SU-DHL-6 (cell line): ENCODE measurements at regions not wholly inside any gene's neighbourhood (a gene's known extent, or its start where the extent isn't known, plus 50 kb on each side); places are given as distances from the start of the nearest gene placed in this dataset.

Source experiments
- H2AFZ ChIP-seq: fragments of 200-600 bp; sonication (generic); 2 replicates; pipeline ENCODE4 v1.6.1; 2014; ENCODE audit warnings: low read depth, mild to moderate bottlenecking, moderate library complexity, mixed read lengths, antibody characterized with exemption, low read length; ENCODE audit not compliant: severe bottlenecking
- H3F3A ChIP-seq: fragments of 200-600 bp; shearing (Covaris generic); 2 replicates; pipeline ENCODE4 v1.6.0; 2016; ENCODE audit warnings: antibody characterized with exemption, mild to moderate bottlenecking; ENCODE audit not compliant: insufficient read depth
- H3K27ac ChIP-seq: fragments of 200-600 bp; sonication (generic); 2 replicates; pipeline ENCODE4 v1.5.1; 2016; ENCODE audit warnings: low read depth, mild to moderate bottlenecking, low read length, moderate library complexity, mixed read lengths
- H3K27me3 ChIP-seq: fragments of 200-600 bp; sonication (generic), shearing (Covaris generic); 2 replicates; pipeline ENCODE4 v1.6.0; 2014; ENCODE audit warnings: mild to moderate bottlenecking, low read length
- H3K36me3 ChIP-seq: fragments of 200-600 bp; sonication (generic); 2 replicates; pipeline ENCODE4 v1.6.1; 2014; ENCODE audit warnings: mild to moderate bottlenecking, low read length, mixed read lengths
- H3K4me2 ChIP-seq: fragments of 300-600, 200-600 bp; shearing (Covaris generic), sonication (generic); 2 replicates; pipeline ENCODE4 v1.6.0; 2014; ENCODE audit warnings: low read length, low read depth, mild to moderate bottlenecking; ENCODE audit not compliant: poor library complexity, severe bottlenecking
- H3K4me3 ChIP-seq: fragments of 200-600 bp; sonication (generic); 2 replicates; pipeline ENCODE4 v1.5.1; 2014; ENCODE audit warnings: antibody characterized with exemption, low read length, mild to moderate bottlenecking, mixed read lengths; ENCODE audit not compliant: insufficient read depth, poor library complexity, severe bottlenecking
- H3K79me2 ChIP-seq: fragments of 200-600 bp; sonication (generic); 2 replicates; pipeline ENCODE4 v1.6.1; 2014; ENCODE audit warnings: mild to moderate bottlenecking, low read length, moderate library complexity; ENCODE audit not compliant: insufficient read depth
- H3K9ac ChIP-seq: fragments of 200-600 bp; sonication (generic); 2 replicates; pipeline ENCODE4 v1.7.0; 2014; ENCODE audit warnings: mild to moderate bottlenecking, low read length
- H3K9me2 ChIP-seq: fragments of 200-600 bp; sonication (generic); replicated peaks from 2 replicates; pipeline ENCODE4 v1.6.1; 2014; ENCODE audit warnings: low read length; ENCODE audit not compliant: insufficient read depth
- H3K9me3 ChIP-seq: fragments of 200-600 bp; sonication (generic); 2 replicates; pipeline ENCODE4 v1.6.1; 2014; ENCODE audit warnings: low read length, mixed read lengths; ENCODE audit not compliant: insufficient read depth
- H4K20me1 ChIP-seq: fragments of 200-600 bp; sonication (generic); 2 replicates; pipeline ENCODE4 v1.6.1; 2014; ENCODE audit warnings: low read depth, mild to moderate bottlenecking, antibody characterized with exemption, low read length, moderate library complexity, mixed read lengths
- CTCF ChIP-seq: fragments of 200-600 bp; sonication (generic); IDR thresholded peaks from one replicate; pipeline ENCODE4 v1.5.1; 2017; ENCODE audit warnings: antibody characterized with exemption, mild to moderate bottlenecking, low read length, moderate library complexity; ENCODE audit not compliant: insufficient read depth, poor library complexity, severe bottlenecking
- EZH2phosphoT487 ChIP-seq: fragments of 200-600 bp; sonication (generic), shearing (Covaris generic); conservative IDR thresholded peaks from 2 replicates; pipeline ENCODE4 v1.6.1; 2018; ENCODE audit warnings: mild to moderate bottlenecking, antibody characterized with exemption, low read length, moderate library complexity, mixed read lengths

DNA sequence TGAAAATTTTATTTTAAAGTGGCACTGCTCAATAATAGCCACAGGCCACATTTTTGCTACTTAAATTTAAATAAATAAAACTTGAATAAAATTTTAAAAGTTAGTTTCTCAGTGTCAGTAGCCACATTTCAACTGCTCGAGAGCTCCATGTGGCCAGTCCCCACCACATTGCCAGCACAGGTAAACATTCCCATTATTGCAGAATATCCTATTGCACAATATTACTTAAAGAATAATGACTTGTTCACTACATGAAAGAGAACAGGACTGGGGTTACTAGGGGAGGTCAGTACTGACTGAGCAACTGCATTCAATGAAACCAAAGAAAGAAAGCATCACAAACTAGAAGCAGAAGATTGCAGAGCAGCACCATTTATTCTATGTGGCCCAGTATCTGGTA is 2201.6 kb upstream of the TENM3 start:
- no peak overlapping the region for H3K4me2 ChIP-seq
- H3K9me3 ChIP-seq: no peaks in the 10 kb centered on the region
- H3K27ac ChIP-seq: no peak overlapping the region
- no peaks in the 10 kb centered on the region for H3F3A ChIP-seq
- no peaks in the 10 kb centered on the region for H3K79me2 ChIP-seq
- H3K4me3 ChIP-seq: no peak overlapping the region
- H3K27me3 ChIP-seq: no peaks in the 10 kb centered on the region
- no peak overlapping the region for H3K9ac ChIP-seq
- TF ChIP-seq EZH2phosphoT487 (no peak), CTCF (no peak)
- no peak overlapping the region for H2AFZ ChIP-seq
- H3K36me3 ChIP-seq: no peaks in the 10 kb centered on the region
- H4K20me1 ChIP-seq: no peaks in the 10 kb centered on the region
- H3K9me2 ChIP-seq: no peaks in the 10 kb centered on the region

DNA sequence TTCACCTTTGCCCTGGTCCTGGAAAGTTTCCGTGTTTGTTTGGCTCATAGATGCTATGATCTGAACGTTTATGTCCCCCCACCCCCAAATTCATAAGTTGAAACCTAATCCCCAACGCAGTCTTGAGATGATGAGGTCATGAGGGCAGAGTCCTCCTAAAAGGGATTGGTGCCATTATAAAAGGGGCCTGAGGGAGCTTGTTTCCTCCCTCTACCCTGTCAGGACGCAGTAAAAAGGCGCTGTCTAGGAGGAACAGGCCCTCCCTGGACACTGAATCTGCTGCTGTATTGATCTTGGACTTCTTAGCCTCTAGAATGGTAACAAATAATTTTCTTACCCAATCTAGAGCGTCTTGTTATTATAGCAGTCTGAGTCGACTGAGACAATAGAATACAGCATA is 2190.6 kb upstream of the TENM3 start:
- TF ChIP-seq CTCF: no peak
- no peak for TF ChIP-seq EZH2phosphoT487
- Histone ChIP-seq H3K27me3 (no peaks in the 10 kb centered on the region), H4K20me1 (no peaks in the 10 kb centered on the region)

DNA sequence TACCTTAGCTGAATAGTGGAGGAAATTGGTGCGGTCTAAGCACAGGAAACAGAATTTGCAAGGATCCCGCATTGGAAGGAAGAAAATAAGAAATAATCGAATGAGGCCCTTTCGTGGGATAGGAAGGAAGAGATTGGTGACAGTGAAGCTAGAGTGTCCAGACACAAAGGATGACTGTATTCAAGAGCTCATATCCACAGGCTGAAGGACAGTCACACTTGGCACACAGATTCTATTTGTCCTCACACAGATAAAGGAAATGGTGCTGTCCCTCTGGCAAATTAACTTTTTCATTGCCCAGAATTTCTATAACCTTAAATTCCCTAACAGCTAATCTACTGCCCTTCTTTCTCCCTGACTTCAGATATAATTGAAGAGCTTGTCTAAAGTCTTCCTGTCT is 2188.9 kb upstream of the TENM3 start:
- H3K9me3 ChIP-seq: no peaks in the 10 kb centered on the region
- H3F3A ChIP-seq: no peaks in the 10 kb centered on the region
- no peak overlapping the region for H3K4me3 ChIP-seq
- H4K20me1 ChIP-seq: no peaks in the 10 kb centered on the region
- no peak for TF ChIP-seq EZH2phosphoT487
- no peak for TF ChIP-seq CTCF
- H2AFZ ChIP-seq: no peak overlapping the region
- no peaks in the 10 kb centered on the region for H3K9me2 ChIP-seq
- H3K9ac ChIP-seq: no peak overlapping the region
- no peaks in the 10 kb centered on the region for H3K79me2 ChIP-seq
- H3K27ac ChIP-seq: no peak overlapping the region
- no peaks in the 10 kb centered on the region for H3K36me3 ChIP-seq
- no peak overlapping the region for H3K4me2 ChIP-seq
- no peaks in the 10 kb centered on the region for H3K27me3 ChIP-seq

More for the DNA sequence above, 2190.6 kb upstream of the TENM3 start:
- H3K36me3 ChIP-seq: no peaks in the 10 kb centered on the region
- H3F3A ChIP-seq: no peaks in the 10 kb centered on the region
- H3K79me2 ChIP-seq: no peaks in the 10 kb centered on the region
- no peaks in the 10 kb centered on the region for H3K9me2 ChIP-seq
- no peak overlapping the region for H3K4me3 ChIP-seq
- no peaks in the 10 kb centered on the region for H3K9me3 ChIP-seq
- H3K4me2 ChIP-seq: no peak overlapping the region
- no peak overlapping the region for H2AFZ ChIP-seq
- no peak overlapping the region for H3K27ac ChIP-seq
- H3K9ac ChIP-seq: no peak overlapping the region
